ENCODE measurements at regions not wholly inside any gene's neighbourhood (a gene's known extent, or its start where the extent isn't known, plus 50 kb on each side); places are given as distances from the start of the nearest gene placed in this dataset.

DNA sequence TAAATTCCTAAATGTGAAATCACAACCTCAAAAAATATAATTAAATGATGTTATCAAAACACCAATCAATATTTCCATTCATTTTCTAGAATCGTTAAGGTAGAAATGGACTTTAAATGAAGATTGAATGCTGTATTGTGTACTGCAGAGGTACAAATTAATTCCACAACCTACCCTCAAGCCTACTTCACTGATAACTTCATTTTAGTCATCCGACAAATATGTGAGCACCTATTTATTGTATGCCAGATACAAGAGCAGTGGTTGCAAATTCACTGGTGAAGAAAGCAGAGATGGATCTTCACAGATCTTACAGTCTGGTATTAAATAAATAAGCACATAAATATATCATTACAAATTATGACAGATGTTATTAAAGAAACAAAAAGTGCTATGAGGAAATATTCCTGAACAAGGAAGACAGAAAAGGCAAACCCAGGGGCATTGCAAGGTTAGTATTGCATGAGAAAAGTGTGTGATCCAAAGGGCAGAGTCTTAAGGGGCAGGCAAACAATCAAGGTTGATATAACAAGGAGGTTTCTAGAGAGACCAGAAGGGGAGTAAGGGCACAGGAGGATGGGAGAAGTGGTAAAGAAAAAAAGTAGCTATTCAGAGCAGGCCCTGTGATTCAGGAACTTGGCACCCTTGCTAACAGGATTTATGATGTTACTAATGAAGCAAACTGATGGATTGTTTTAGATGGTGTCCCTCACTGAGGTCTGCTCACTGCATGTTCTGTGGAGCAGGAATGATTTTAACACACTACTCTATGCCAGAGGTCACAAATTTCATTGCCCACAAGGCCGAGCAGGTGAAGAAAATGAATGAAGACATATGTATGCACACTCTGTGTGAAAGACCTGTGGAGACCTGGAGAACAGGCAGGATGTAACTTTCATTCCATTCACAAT is 128.0 kb upstream of the CCDC150 start:
- TF ChIP-seq, protein P1, sequence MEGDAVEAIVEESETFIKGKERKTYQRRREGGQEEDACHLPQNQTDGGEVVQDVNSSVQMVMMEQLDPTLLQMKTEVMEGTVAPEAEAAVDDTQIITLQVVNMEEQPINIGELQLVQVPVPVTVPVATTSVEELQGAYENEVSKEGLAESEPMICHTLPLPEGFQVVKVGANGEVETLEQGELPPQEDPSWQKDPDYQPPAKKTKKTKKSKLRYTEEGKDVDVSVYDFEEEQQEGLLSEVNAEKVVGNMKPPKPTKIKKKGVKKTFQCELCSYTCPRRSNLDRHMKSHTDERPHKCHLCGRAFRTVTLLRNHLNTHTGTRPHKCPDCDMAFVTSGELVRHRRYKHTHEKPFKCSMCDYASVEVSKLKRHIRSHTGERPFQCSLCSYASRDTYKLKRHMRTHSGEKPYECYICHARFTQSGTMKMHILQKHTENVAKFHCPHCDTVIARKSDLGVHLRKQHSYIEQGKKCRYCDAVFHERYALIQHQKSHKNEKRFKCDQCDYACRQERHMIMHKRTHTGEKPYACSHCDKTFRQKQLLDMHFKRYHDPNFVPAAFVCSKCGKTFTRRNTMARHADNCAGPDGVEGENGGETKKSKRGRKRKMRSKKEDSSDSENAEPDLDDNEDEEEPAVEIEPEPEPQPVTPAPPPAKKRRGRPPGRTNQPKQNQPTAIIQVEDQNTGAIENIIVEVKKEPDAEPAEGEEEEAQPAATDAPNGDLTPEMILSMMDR (IDR thresholded peaks at IDR 0.05; ENCODE audit: low read depth, low read length, poor library complexity, severe bottlenecking), result no peak
- no peak for TF ChIP-seq EZH2phosphoT487 (IDR thresholded peaks at IDR 0.05; ENCODE audit: borderline replicate concordance, low read length)

Data from DOHH2 (cell line).